NCI-H82 treated with DMSO at 0.1 percent for 48 hours (cell line): ENCODE measurements at regions not wholly inside any gene's neighbourhood (a gene's known extent, or its start where the extent isn't known, plus 50 kb on each side); places are given as distances from the start of the nearest gene placed in this dataset.

ENCODE experiments used
- DNase-seq: peaks from one replicate; lab custom pipeline; 2025; ENCODE audit not compliant: unreplicated experiment; lab: John Stamatoyannopoulos, UW

DNA sequence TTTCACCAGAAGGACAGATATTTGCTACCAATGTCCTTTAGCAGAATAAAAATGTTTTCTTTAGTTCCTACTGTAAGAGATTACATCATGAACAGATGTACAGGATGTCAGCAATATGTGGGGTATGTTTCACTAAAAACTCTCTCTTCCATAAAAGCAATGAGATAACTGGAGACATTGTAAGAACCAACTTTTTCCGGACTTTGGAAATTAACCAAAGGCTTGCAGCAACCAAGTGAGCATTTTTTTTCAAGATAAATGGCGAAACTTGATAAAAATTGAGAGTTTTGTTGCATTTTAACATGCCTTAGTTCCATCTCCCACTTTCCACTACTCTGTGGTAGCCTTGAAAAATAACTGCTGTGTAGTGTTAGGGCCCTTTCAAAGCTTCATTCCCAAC, 429.8 kb upstream of the CDH2 start:
- no peak for DNase-seq

DNA sequence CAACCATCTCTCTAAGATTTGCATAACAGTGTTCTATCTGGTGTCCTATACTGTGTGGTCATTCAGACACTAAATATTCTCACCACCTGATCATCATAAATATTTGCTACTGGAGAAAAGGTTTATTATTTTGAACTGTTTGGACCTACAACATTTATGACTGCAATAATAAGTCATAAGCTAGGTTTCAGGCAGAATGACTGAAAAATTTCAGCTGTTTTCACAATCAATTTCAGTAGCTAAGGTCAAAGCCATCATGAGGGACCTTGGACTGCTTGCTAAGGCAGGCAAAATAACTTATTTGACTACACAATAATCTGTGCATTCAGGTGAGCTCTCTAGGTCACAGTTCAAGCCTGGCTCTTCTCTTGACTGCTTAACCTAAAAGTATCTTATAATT, 425.5 kb upstream of the CDH2 start:
- no peak for DNase-seq

DNA sequence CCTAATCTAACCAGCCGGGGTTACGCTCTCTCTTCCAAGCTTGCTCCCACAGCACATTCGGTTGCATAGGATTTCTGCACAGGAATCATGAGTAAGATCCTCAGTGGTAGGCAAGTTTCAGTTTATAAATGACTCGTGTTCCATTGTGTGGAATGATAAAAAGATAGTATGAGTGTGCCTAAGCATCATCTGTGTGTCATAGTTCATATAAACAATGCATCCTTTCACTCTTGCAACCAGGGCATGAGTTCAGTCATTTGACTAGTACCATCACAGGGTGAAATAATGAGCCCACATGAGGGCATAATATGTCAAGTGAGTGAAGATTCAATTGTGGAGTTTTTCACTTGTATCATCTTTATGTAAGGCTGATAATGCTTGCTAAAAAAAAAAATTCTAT, 417.1 kb upstream of the CDH2 start:
- DNase-seq = no peak

DNA sequence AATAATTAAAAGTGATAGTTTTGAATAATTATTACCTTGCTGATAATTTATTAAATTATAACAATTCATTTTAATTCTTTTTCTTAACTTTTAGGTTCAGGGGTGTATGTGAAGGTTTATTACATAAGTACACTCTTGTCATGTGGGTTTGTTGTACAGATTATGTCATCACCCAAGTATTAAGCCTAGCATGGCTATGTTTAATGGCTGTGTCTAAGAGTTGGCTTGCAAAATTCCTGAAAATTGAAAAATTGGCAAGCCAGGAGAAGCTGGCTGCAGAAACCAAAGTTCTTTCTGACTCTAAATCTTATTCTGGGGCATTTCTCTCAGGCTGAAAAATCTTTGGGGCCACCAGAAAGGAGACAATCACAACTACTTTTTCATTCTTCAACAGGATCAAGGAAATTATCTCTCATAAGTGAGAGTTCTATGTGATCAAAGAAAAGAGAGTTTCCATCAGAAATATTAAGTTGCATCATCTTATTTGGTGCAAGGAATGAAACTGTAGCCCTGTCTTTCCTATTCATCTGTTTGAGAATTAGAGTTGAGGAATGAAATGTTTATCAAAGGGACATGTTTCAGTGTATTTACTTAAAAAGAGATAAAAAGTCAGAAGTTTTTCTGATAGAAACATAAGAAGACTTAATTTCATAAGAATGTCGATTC, 412.1 kb upstream of the CDH2 start:
- DNase-seq = no peak

DNA sequence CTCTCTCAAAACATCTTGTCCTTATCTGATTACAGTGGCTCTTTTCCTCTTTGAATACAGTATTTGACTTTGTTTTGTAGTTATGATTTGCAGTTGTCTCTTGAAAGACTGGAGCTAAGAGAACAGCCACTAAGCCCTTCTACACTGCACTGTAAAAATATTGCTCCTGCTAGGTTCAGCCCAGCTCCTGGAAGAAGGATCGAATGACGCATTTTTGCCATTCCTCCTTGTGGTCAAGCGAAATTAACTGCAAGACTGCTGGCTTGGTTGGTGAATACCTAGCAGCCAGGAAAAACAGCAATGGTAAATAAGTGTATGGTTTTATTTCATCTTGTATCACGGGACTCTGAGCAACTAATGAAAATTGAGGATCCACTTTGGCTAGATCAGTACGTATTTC, 407.8 kb upstream of the CDH2 start:
- DNase-seq = no peak

DNA sequence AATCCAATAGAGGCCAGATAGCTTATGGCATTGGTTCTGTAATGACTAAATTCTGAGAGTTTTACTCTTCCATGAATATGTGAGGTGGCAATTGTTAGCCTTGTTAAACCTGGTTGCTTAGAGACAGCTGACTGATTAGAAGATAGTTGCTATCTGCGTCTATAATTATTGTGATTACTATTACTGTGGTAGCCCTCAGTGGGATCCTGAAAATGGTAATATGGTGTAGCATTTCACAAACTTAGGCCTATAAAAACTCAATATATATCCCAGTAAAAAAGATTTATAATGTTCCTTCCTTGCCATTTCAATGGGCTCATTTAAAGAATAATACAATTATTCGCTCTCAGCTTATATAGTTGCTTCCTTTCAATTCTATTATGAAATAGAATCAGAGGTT, 405.8 kb upstream of the CDH2 start:
- DNase-seq = no peak

DNA sequence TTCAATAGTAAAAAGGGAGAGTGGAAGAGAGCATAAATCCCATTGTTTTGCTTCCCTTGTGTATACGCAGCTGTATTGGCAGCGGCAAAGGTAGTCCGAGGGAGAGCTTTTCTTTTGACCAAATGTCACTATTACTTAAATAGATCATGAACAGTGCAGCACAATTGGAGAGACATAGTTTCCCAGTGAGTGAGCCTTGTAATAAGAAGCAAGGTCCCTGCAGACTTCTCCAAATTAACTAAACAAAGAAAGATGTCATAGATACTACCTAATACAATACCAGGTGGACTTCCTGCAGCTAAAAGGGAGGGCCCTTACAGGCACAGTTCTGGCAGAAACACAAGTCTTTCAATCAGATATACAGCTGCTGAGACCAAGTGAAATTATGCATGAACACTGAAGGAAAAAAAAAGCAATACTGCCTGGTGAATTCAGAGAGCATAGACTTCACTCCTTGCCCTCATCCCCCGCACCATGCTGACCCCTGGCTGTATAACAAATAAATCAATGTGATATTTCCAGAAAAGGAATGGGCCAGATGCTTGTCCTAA, 404.7 kb upstream of the CDH2 start:
- no peak for DNase-seq

DNA sequence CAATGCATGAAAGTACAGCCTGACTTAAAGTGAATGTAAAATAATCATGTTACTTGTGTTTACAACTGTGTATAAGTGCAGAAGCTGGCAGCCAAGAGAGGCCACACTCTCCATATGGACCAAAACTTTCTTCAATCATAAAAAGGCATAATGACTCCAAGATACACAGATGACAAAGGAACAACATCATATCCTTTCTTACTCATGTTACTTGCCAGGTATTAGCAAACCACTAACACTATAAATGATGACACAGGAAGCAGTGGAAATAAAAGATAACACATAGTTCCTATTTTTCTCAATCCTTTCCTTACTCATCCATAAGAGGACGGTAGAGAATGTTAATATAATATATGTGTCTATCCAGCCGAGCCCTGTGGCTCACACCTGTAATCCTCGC, 400.0 kb upstream of the CDH2 start:
- no peak for DNase-seq

DNA sequence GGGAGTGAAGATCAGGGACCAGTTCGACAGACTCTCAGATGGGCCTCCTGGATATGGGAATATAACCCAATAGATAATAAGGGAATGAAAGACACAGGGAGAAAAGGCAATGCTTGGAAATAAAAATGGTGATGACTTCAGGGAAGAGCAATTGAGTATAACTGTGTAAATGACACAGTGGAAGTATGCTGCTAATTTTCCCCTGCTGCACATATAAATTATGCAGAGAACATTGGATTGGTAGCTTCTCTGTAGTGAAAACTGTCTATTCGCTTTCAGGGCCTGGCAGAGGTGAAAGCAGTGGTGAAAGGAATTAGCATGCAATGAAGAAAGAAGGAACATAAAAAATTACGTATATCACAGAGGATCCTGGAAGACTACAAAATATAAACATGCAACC, 398.2 kb upstream of the CDH2 start:
- no peak for DNase-seq

DNA sequence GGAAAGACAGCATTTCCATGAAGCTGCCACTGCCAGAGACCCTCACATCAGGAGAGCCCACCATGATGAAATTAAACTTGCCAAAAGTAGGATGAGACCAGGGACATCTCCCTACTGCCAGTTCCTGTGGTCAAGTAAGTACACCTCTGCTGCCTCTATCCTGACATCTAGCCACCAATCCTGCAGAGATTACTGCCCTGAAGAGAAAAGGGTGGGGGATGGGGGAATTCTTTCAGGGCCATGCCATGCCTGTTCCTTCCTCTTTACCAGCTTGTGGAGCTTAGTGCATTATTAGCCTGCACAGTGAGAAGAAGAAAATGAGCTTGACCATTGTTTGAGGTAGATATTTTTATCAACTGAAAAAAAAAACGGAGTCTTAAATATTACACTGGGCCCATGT, 397.2 kb upstream of the CDH2 start:
- no peak for DNase-seq

DNA sequence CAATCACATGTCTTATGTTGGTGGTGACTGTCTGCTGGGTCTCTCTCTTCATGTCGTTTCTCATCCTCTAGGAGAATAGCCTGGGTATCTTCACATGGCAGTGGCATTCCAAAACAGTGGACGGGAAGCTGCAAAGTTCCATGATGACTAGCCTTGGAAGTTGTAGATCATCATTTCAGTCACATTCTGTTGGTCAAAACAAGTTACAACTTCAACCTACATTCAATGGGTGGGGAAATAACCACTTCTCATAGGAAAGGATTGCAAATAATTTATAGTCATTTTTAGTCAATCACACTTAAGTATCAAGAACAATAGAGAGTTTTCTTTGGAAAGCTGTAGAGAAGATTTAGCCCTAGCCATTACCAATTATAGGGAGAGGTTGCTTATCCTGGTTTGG, 395.0 kb upstream of the CDH2 start:
- no peak for DNase-seq

DNA sequence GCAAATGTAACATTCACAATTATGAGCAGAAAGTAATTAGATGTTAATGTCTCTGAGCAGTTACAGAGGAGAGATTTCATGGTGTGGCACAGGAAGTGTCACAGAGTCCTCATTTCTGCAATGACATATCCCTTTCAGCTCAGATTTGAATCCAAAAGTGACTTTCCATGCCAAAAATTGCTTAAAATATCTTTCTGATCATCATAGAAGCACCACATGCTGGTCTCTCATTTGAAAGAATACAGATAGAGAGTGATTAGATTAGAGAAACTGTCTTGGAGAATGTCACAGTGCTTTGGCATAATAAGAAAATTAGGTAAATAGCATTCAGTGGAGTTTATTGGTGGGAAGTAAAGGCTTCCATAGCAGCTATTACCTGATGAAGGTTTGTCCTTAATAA, 383.4 kb upstream of the CDH2 start:
- DNase-seq = no peak

DNA sequence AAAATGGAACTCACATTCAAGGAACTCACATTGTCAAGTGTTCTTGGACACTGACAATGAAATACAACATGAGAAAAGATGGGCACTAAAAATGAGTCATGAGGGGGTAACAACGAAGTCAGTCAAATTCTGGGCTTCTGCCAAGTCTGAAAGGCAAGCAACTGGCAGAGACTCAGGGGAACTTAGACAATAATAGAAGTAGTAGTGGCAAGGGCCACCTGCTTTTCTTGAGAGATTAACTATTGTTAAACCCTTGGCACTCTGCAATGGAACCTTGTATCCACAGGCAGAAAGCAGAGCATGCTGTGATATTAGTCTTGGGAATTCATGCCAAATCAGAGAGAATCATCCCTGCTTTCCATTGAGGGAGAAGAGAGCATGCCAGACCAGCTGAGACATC, 382.6 kb upstream of the CDH2 start:
- DNase-seq = no peak

DNA sequence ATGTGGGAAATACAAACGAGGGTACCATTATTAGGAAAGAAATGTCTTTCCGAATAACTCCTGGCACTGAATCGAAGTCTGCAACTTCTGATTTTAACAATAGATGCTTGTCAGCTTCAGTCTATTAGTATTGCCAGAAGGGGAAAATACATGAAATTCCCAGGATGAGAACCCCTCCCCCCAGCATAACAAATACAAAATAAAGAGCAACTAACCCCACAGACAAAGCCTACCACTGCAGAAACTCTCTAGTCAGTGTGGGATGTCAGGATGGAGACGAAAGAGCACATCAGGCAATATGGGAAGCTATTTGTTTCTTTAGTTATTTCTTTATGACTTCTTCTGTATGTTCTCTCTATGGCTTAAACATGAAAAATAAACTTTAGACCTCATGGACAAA, 365.0 kb upstream of the CDH2 start:
- DNase-seq = no peak

DNA sequence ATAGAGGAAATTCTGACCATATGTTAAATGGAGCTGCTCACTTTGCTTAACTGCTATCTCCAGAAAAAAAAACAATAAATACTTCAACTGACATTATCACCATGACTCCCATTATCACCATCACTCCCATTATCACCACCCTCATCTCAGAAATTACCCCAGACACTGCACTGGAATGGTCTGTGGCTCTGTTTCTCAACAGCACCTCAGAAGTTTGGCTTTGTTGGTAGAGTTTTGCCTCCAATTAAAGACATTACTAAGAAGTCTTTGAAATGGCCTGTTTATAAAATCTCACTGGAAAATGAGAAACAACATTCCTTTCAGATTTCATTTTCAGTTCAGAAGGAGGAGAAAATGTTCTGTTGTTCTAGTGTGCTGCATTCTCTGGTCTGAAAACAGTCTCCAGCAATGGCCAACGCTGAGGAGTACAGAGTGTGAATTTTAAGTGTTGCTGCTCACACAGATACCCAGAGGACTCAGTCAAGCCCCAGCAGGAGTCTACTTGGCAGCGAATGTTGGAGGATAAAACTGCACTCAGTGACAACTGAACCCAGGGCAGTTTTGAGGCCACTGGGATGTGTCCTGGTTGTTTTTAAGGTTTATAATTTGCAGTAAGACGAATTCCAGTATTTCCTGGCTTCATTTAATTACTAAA, 364.5 kb upstream of the CDH2 start:
- no peak for DNase-seq

DNA sequence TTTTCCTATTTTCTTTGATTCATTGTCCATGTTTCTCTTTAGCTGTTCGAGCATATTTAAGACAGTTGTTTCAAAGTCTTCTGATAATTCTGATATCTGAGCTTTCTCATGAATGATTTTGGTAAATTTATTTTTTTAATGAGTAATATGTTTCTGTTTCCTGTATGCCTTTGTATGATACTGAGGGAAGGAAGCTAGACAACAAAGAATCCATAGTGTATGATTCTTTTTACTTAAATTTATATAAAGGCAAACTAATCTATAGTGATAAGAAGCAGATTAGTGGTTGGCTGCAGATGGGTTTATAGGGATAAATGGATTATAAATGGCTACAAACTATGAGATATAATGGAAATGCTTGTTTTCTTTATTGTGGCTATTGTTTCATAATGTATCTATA, 352.7 kb upstream of the CDH2 start:
- no peak for DNase-seq

DNA sequence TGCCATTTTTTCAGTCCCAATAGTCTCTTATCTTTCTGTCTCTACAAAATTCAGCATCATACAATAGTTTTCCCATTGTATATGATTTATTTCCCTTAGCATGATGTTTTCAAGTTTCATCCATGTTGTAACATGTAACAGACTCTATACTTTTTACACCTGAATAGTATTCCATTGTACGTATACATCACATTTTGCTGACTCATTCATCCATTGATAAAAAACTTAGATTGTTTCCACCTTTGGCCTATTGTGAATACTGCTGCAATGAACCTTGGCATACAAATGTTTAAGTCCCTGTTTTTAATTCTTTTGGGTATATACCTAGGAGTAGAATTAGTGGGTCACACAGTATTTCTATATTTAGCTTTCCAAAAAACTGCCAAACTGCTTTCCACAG, 349.3 kb upstream of the CDH2 start:
- DNase-seq = no peak

DNA sequence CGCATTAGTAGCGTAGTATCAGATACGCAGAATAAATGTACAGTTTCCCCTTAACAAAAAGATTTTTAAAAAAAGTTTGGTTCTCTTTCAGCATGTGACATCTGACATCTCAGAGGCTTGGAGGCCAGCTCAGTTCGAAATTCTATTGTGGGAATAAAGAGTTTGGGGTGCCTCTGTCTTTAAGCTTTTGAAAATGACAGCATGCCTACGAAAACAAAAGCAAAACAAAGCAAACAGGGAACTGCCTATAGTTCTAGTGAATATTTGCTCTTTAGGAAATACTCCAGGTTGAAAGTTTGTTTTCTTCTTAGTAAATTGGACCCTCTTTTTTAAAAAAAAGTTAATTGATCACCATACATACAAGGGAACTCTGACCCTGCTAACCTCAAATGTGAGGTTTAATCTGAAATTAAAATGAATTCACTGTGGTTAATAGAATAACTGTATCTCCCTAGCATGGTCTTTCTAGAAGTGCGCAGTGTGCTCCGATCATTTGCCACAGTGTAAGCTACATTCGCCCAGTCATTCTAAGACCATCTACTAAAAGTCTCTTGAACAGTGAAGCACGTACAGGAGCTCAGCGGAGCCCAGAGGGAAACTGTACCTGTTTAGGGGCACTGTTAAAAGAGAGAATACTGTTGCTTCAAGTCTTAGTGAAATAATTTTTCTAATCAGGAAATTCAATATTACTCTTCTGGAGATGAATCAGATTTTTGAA, 347.0 kb upstream of the CDH2 start:
- no peak for DNase-seq

DNA sequence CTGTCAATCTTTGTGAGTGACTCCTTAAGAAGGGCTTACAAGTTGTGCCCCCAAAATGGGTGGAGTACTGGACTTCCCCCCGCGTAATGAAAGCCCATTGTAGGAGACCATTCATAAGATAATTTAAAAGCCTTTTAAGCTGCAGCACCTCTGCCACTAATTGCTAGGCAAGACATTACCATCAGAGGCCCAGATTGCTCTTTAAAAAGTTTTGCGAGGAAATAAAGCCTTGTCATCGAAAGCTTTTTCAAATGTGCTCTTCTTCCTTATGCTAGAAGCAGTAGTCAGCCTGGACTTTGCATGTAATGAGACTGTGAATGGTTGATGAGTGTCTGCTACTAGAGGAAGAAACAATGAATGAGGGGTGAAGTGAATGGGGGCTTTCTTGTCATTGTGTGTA, 345.3 kb upstream of the CDH2 start:
- DNase-seq = no peak

DNA sequence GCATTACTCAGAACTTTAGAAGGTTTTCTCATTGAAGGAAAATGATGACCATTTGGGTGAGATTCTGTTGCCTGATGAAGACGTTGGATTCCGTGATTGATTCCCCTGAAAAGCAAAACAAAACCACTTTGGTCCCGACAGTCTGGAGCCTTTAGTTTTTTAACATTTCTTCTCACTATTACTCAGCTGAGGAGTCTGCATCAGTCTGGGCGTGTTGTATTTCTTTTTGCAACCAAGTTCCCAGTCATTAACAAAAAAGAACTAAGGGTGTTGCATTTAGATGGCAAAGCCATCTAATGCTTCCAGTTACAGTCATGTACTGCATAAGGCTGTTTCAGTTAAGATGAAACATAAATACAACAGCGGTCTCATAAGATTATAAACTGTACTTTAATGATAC, 343.1 kb upstream of the CDH2 start:
- no peak for DNase-seq

DNA sequence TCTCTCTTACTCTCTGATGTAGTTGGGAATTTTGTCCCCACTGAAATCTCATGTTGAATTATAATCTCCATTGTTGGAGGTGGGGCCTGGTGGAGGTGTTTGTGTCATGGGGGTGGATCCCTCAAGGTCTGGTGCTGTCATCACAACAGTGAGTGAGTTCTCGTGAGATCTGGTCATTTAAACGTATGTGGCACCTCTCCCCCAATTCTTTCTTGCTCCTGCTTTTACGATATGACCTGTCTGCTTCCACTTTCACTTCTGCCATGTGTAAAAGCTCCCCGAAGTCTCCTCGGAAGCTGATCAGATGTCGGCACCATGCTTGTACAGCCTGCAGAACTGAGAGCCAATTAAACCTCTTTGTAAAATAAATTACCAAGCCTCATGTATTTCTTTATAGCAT, 337.8 kb upstream of the CDH2 start:
- DNase-seq = no peak

DNA sequence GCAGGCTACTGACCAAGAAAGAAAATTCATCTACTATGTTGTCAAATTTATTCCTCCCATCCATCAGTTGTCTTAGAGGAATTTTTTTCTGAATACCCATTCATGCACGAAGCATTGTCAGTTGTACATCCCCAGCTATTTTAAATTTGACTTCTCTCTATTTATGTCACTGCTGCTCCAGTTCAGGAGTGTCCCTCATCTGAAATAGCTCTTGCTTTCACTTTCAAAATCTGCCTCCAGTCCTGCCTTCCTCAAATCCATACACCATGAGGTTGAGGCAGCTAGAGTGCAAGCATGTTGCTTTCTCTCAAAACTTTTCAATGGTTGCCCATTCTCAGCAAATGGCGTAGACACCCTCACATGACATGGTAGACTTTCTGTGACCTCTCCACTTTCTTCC, 335.4 kb upstream of the CDH2 start:
- no peak for DNase-seq
